Upper lobe of left lung (tissue), 6 donors: ENCODE measurements at regions not wholly inside any gene's neighbourhood (a gene's known extent, or its start where the extent isn't known, plus 50 kb on each side); places are given as distances from the start of the nearest gene placed in this dataset.

Experiments used
- ATAC-seq, 2 donors: fragments of 200-7000 bp; cut with Tn5 transposase; one replicate each; pipeline ENCODE4 v1.9.1; 2022; ENCODE audit warnings: mild to moderate bottlenecking in 2 of 2, moderate library complexity in 2 of 2; ENCODE audit not compliant: low FRiP score in 2 of 2
- DNase-seq, 2 donors: peaks; one replicate each; pipeline ENCODE4 v3.0.0-alpha.2; 2019 to 2020
- H3K27ac ChIP-seq, 4 donors: fragments of 200-600 bp; sonication (generic); one replicate each; pipeline ENCODE4 v1.5.1; 2016 to 2019
- H3K27me3 ChIP-seq, 4 donors: fragments of 200-600 bp; sonication (generic); one replicate each; pipeline ENCODE4 v1.5.1; 2017 to 2019
- H3K36me3 ChIP-seq, 4 donors: fragments of 200-600 bp; sonication (generic); one replicate each; pipeline ENCODE4 v1.5.1; 2016 to 2019
- H3K4me1 ChIP-seq, 4 donors: fragments of 200-600 bp; sonication (generic); one replicate each; pipeline ENCODE4 v1.5.1; 2018 to 2019
- H3K4me3 ChIP-seq, 4 donors: fragments of 200-600 bp; sonication (generic); one replicate each; pipeline ENCODE4 v1.5.1; 2017 to 2019; ENCODE audit warnings: mild to moderate bottlenecking in 2 of 4, moderate library complexity in 1 of 4
- H3K9me3 ChIP-seq, 4 donors: fragments of 200-600 bp; sonication (generic); one replicate each; pipeline ENCODE4 v1.5.1; 2018 to 2019
- CTCF ChIP-seq, 6 experiments: fragments of 450-650 bp in 4 of 6; fragments of 200-600 bp in 2 of 6; sonication (generic) in 2 of 6; IDR thresholded peaks; one replicate each; pipeline ENCODE4 v1.5.1; 2016 to 2019; ENCODE audit warnings: antibody characterized with exemption in 6 of 6
- EP300 ChIP-seq, 4 donors: sonication (generic); formaldehyde crosslinking; IDR thresholded peaks; one replicate each; pipeline ENCODE4 v1.5.1; 2017; ENCODE audit warnings: antibody characterized with exemption in 4 of 4, control low read depth in 2 of 4
- POLR2A ChIP-seq, 4 donors: fragments of 450-650 bp; IDR thresholded peaks; one replicate each; pipeline ENCODE4 v1.5.1; 2016 to 2017; ENCODE audit warnings: antibody characterized with exemption in 4 of 4, mild to moderate bottlenecking in 2 of 4
- POLR2AphosphoS5 ChIP-seq, 2 donors: sonication (generic); formaldehyde crosslinking; IDR thresholded peaks; one replicate each; pipeline ENCODE4 v1.5.1; 2017; ENCODE audit warnings: antibody characterized with exemption in 2 of 2
- WGBS, 2 donors: methylation state at CpG; one replicate each; pipeline ENCODE4 v1.1.5; 2017 to 2018; 5-methylcytosine and 5-hydroxymethylcytosine counted together
- donor health status: DM: no; HTN: no; CAD: no; lungs with moderate emphysema.
- donor health status: DM: no; HTN: yes; CAD: no; lungs with severe emphysema.

- Histone ChIP-seq H3K27ac (no peak overlapping the region), H3K4me1 (no peaks in the 10 kb centered on the region), H3K9me3 (peaks cover 0 to 12% (median 0%) of the 10 kb centered on the region in 4 donors), H3K27me3 (no peaks in the 10 kb centered on the region), H3K36me3 (no peaks in the 10 kb centered on the region), H3K4me3 (no peak overlapping the region)
- TF ChIP-seq POLR2AphosphoS5 (IDR thresholded peaks at IDR 0.05) (no peak), POLR2A (IDR thresholded peaks at IDR 0.05) (no peak), EP300 (IDR thresholded peaks at IDR 0.05) (no peak), CTCF (IDR thresholded peaks at IDR 0.05) (no peak)
- DNase-seq (no peak), ATAC-seq (no peak)
- 68% methylated on average over 3 of the region's 3 CpGs; no CpG with 5 or more reads in 1 of the 2 donors for WGBS, 2 donors
Measured at GRCh38 chrX:39058724-39059123, 257.5 kb downstream of the MID1IP1 start.

GRCh38 chrX:39059866-39060265, 258.6 kb downstream of the MID1IP1 start:
- Histone ChIP-seq H3K27ac (no peak overlapping the region), H3K4me1 (no peaks in the 10 kb centered on the region), H3K9me3 (peaks cover 0 to 12% (median 0%) of the 10 kb centered on the region in 4 donors), H3K36me3 (no peaks in the 10 kb centered on the region), H3K4me3 (no peak overlapping the region), H3K27me3 (no peaks in the 10 kb centered on the region)
- TF ChIP-seq EP300 (IDR thresholded peaks at IDR 0.05) (no peak), CTCF (IDR thresholded peaks at IDR 0.05) (no peak)
- no peak for ATAC-seq
- no peak for DNase-seq

- Histone ChIP-seq H3K27me3 (no peaks in the 10 kb centered on the region), H3K4me1 (no peaks in the 10 kb centered on the region), H3K4me3 (no peak overlapping the region), H3K27ac (peak overlapping the region in 2 of 4 donors; percentile 54 to 55), H3K36me3 (no peaks in the 10 kb centered on the region), H3K9me3 (peaks cover 0 to 12% (median 0%) of the 10 kb centered on the region in 4 donors)
- 55 to 80% methylated on average over 1 to 4 of the region's 4 CpGs for WGBS, 2 donors
- peak; percentile 57 to 63 for ATAC-seq
- TF ChIP-seq EP300 (IDR thresholded peaks at IDR 0.05) (peak in 3 of 4 donors; percentile 43 to 84 (median 65)), CTCF (IDR thresholded peaks at IDR 0.05) (no peak), POLR2AphosphoS5 (IDR thresholded peaks at IDR 0.05) (peak; percentile 58 to 75), POLR2A (IDR thresholded peaks at IDR 0.05) (no peak)
- DNase-seq, result peak in 1 of 2 donors; percentile 84
Measured at GRCh38 chrX:39063037-39063436, 261.8 kb downstream of the MID1IP1 start.

- H3K4me1 ChIP-seq, result no peaks in the 10 kb centered on the region
- no peak for ATAC-seq
- H3K9me3 ChIP-seq, result peaks cover 0 to 12% (median 0%) of the 10 kb centered on the region in 4 donors
- H3K27ac ChIP-seq, result peak overlapping the region in 2 of 4 donors; percentile 54 to 55
- no peak for DNase-seq
- no peak overlapping the region for H3K4me3 ChIP-seq
- H3K36me3 ChIP-seq, result no peaks in the 10 kb centered on the region
- TF ChIP-seq POLR2A (IDR thresholded peaks at IDR 0.05) (no peak), EP300 (IDR thresholded peaks at IDR 0.05) (no peak), POLR2AphosphoS5 (IDR thresholded peaks at IDR 0.05) (no peak), CTCF (IDR thresholded peaks at IDR 0.05) (no peak)
- H3K27me3 ChIP-seq, result no peaks in the 10 kb centered on the region
Measured at GRCh38 chrX:39063702-39064101, 262.4 kb downstream of the MID1IP1 start.

GRCh38 chrX:39065051-39065871, 264.0 kb downstream of the MID1IP1 start:
- DNase-seq (peak in 1 of 2 donors; percentile 18), ATAC-seq (no peak)
- Histone ChIP-seq H3K9me3 (peaks cover 0 to 7% (median 0%) of the 10 kb centered on the region in 4 donors), H3K27me3 (no peaks in the 10 kb centered on the region), H3K4me3 (no peak overlapping the region), H3K36me3 (no peaks in the 10 kb centered on the region), H3K4me1 (no peaks in the 10 kb centered on the region), H3K27ac (no peak overlapping the region)
- TF ChIP-seq POLR2A (IDR thresholded peaks at IDR 0.05) (no peak), EP300 (IDR thresholded peaks at IDR 0.05) (no peak), POLR2AphosphoS5 (IDR thresholded peaks at IDR 0.05) (no peak), CTCF (IDR thresholded peaks at IDR 0.05) (no peak)
- WGBS, 2 donors, result 54 to 65% methylated on average over 13 to 21 of the region's 21 CpGs
